HG02588 (cell line): ENCODE measurements at regions not wholly inside any gene's neighbourhood (a gene's known extent, or its start where the extent isn't known, plus 50 kb on each side); places are given as distances from the start of the nearest gene placed in this dataset.
"Not testable (repeated sequence)": the region's sequence is repeated elsewhere in the genome, so short reads cannot be mapped to it uniquely, and the experiment has no call there.

ENCODE experiments used
- ATAC-seq: cut with Tn5 transposase; IDR thresholded peaks from one replicate; pipeline ENCODE4 v1.9.1; 2021; ENCODE audit warnings: mild to moderate bottlenecking, moderate library complexity; ENCODE audit not compliant: unreplicated experiment

GRCh38 chr21:14827468-14827867, 237.3 kb downstream of the NRIP1 start:
- ATAC-seq, result no peak

GRCh38 chr21:14826630-14827029, 238.2 kb downstream of the NRIP1 start:
- ATAC-seq, result no peak

- ATAC-seq, result peak; percentile 69
Measured at GRCh38 chr21:14825514-14825974, 239.3 kb downstream of the NRIP1 start.

GRCh38 chr21:14824126-14824525, 240.7 kb downstream of the NRIP1 start:
- ATAC-seq, result no peak

GRCh38 chr21:14817311-14817710, 247.5 kb downstream of the NRIP1 start:
- no peak for ATAC-seq

- ATAC-seq, result no peak
Measured at GRCh38 chr21:14814991-14815390, 249.8 kb downstream of the NRIP1 start.

GRCh38 chr21:14814282-14814681, 250.5 kb downstream of the NRIP1 start:
- no peak for ATAC-seq

GRCh38 chr21:14804170-14804569, 258.1 kb upstream of the SAMSN1 start:
- not testable (repeated sequence) for ATAC-seq

GRCh38 chr21:14797543-14797942, 251.4 kb upstream of the SAMSN1 start:
- no peak for ATAC-seq

GRCh38 chr21:14787312-14787711, 241.2 kb upstream of the SAMSN1 start:
- no peak for ATAC-seq

- ATAC-seq, result no peak
Measured at GRCh38 chr21:14785679-14786078, 239.6 kb upstream of the SAMSN1 start.

GRCh38 chr21:14773777-14774345, 227.7 kb upstream of the SAMSN1 start:
- no peak for ATAC-seq

GRCh38 chr21:14771593-14771992, 225.5 kb upstream of the SAMSN1 start:
- no peak for ATAC-seq

- ATAC-seq, result no peak
Measured at GRCh38 chr21:14768042-14768441, 221.9 kb upstream of the SAMSN1 start.

GRCh38 chr21:14767192-14767852, 221.2 kb upstream of the SAMSN1 start:
- no peak for ATAC-seq

GRCh38 chr21:14766241-14766640, 220.1 kb upstream of the SAMSN1 start:
- ATAC-seq, result no peak

- peak; percentile 34 for ATAC-seq
Measured at GRCh38 chr21:14763695-14764064, 217.6 kb upstream of the SAMSN1 start.

- peak; percentile 97 for ATAC-seq
Measured at GRCh38 chr21:14762734-14763694, 216.9 kb upstream of the SAMSN1 start.

- no peak for ATAC-seq
Measured at GRCh38 chr21:14762327-14762726, 216.2 kb upstream of the SAMSN1 start.

GRCh38 chr21:14759285-14759684, 213.2 kb upstream of the SAMSN1 start:
- ATAC-seq, result no peak

- no peak for ATAC-seq
Measured at GRCh38 chr21:14758849-14759248, 212.7 kb upstream of the SAMSN1 start.
